GM12865 (cell line): ENCODE measurements at regions not wholly inside any gene's neighbourhood (a gene's known extent, or its start where the extent isn't known, plus 50 kb on each side); places are given as distances from the start of the nearest gene placed in this dataset.

Experiments used
- DNase-seq: peaks from one replicate; pipeline ENCODE4 v3.0.0; 2010; ENCODE audit warnings: low read depth
- H3K4me3 ChIP-seq: 2 replicates; pipeline ENCODE4 v1.5.1; 2011; ENCODE audit warnings: mild to moderate bottlenecking, low read depth, low read length, control low read depth
- CTCF ChIP-seq: IDR thresholded peaks from 2 replicates; pipeline ENCODE4 v1.5.1; 2011; ENCODE audit warnings: low read length, control low read depth, low read depth, inconsistent platforms; ENCODE audit not compliant: insufficient read depth; ENCODE audit errors: missing control alignments

GRCh38 chr21:27225940-27226339 lies 259.1 kb upstream of the ADAMTS5 start:
- H3K4me3 ChIP-seq: no peak overlapping the region
- DNase-seq: no peak
- TF ChIP-seq CTCF: no peak

DNA sequence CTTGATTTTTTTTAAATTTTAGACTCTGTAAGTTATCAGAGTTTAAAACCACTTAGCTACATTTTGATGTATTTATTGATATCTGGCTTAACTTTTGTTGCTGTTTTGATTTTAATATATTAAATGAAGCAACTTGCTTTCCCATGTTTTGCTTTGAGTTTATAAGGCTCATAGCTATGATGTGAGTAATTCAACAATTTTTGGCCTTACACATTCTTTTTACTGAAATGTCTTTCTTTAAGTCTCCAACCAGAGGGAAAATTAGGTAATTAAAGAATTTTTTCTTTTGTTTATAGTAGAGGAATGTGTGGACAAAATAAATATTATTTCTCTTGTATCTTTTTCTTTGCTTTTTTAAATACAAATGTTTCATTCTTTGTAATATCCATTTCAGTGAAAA lies 258.3 kb upstream of the ADAMTS5 start:
- no peak for DNase-seq
- no peak for TF ChIP-seq CTCF
- no peak overlapping the region for H3K4me3 ChIP-seq

- no peak for TF ChIP-seq CTCF
- DNase-seq: no peak
- H3K4me3 ChIP-seq: no peak overlapping the region
These were observed 257.3 kb upstream of the ADAMTS5 start for GRCh38 chr21:27224169-27224568.

GRCh38 chr21:27221077-27221476 lies 254.2 kb upstream of the ADAMTS5 start:
- no peak overlapping the region for H3K4me3 ChIP-seq
- TF ChIP-seq CTCF: no peak
- DNase-seq: no peak

DNA sequence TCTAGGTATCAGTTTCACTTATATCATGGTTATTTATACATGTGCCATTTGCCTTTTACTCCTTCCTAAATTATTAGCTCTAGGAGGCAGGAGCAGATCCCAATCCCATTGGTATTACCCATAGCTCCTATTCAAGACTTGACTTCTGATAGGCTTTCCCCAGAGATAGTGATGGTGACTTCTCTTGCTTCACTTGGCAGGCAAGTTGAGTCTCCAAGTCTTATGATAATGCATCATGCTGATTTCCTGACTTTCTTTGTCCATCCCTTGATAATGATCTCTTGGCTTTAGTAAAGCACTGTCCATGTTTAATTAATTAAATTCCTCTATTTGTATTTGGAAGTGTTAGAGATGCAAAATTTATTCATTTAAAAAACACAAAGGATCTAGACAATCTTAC lies 253.5 kb upstream of the ADAMTS5 start:
- no peak for TF ChIP-seq CTCF
- no peak for DNase-seq

DNA sequence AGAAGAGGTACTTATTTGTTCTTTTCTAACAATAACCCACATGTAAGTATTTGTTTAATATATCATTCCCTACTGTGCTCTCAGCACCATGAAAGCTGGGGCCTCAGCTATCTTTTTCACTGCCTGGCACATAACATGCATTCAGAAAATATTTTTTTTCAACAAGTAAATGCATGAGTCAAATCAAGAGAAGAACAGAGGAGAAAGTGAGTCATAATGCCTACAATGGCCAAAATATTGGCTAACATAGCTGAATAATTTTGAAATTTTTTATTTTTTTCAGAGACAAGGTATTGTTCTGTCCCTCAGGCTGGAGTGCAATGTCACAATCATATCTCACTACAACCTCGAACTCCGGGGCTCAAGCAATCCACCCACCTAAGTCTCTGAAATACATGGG lies 252.2 kb upstream of the ADAMTS5 start:
- TF ChIP-seq CTCF: no peak
- no peak overlapping the region for H3K4me3 ChIP-seq
- no peak for DNase-seq

More for the DNA sequence above, 253.5 kb upstream of the ADAMTS5 start:
- no peak overlapping the region for H3K4me3 ChIP-seq

DNA sequence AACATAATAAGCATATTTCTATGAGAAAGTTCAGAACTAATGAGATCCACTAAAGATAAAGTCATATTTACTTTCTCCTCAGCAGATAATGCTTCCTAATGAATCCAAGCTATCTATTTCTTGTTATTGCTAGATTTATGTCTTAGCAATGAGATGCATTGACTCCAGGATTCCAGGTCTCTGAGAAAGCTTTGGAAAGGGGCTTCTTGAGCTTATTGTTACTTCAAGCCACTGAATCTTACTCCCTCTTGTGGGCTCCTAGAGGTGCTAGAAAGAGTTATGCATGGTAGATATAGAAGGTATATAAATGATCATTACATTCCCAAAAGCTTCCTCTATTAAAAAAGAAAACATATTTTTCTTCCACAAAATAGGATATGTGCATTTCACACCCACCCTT lies 246.4 kb upstream of the ADAMTS5 start:
- DNase-seq: no peak
- no peak overlapping the region for H3K4me3 ChIP-seq
- TF ChIP-seq CTCF: no peak
